Neuron (in vitro differentiated cells): ENCODE measurements at regions not wholly inside any gene's neighbourhood (a gene's known extent, or its start where the extent isn't known, plus 50 kb on each side); places are given as distances from the start of the nearest gene placed in this dataset.
A peak's percentile ranks its signal among the peaks of the same experiment; 100 is the strongest.

Experiments used
- H2AFZ ChIP-seq: one replicate; pipeline ENCODE4 v1.6.1; 2013; ENCODE audit warnings: low read depth, mild to moderate bottlenecking, inconsistent platforms, low read length, moderate library complexity
- H3K27me3 ChIP-seq: one replicate; pipeline ENCODE4 v1.6.1; 2013; ENCODE audit warnings: low read length; ENCODE audit not compliant: insufficient read depth
- H3K36me3 ChIP-seq: one replicate; pipeline ENCODE4 v1.6.1; 2013; ENCODE audit warnings: low read length; ENCODE audit not compliant: insufficient read depth
- H3K4me1 ChIP-seq: one replicate; pipeline ENCODE4 v1.6.1; 2013; ENCODE audit warnings: low read length; ENCODE audit not compliant: insufficient read depth
- H3K4me3 ChIP-seq: 2 replicates; pipeline ENCODE4 v1.5.1; 2013; ENCODE audit warnings: mild to moderate bottlenecking, low read length, moderate library complexity
- H3K9me3 ChIP-seq: one replicate; pipeline ENCODE4 v1.6.1; 2013; ENCODE audit warnings: low read length

GRCh38 chr1:98086796-98087441 is 166.1 kb upstream of the DPYD start:
- no peak overlapping the region for H3K4me3 ChIP-seq
- no peaks in the 10 kb centered on the region for H3K9me3 ChIP-seq
- no peaks in the 10 kb centered on the region for H3K36me3 ChIP-seq

GRCh38 chr1:98086156-98086555 is 165.3 kb upstream of the DPYD start:
- Histone ChIP-seq H3K4me3 (no peak overlapping the region), H3K9me3 (no peaks in the 10 kb centered on the region), H3K4me1 (peaks cover 7% of the 10 kb centered on the region), H3K27me3 (no peaks in the 10 kb centered on the region), H2AFZ (no peak overlapping the region), H3K36me3 (no peaks in the 10 kb centered on the region)

More at GRCh38 chr1:98086796-98087441, 166.1 kb upstream of the DPYD start:
- peak overlapping the region; percentile 84 for H2AFZ ChIP-seq
- H3K4me1 ChIP-seq = peaks cover 7% of the 10 kb centered on the region
- no peaks in the 10 kb centered on the region for H3K27me3 ChIP-seq

DNA sequence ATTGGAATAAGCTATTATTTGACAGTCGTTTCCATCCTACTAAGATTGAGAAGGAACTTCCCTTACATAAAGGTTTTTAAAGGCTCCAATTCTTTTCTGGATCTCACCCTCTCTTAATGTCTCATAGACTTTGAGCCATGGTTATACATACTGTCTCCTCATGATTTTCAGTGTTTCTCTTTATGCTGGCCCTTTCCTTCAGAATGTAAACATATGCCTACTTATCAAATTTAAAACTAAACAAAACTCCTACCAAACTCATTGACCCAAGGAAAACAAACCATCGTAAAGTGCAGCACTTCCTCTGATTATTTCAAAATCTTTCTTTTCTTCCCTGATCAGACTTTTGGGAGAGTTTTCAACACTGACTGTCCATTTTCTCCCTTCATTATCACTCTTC is 163.4 kb upstream of the DPYD start:
- Histone ChIP-seq H3K9me3 (no peaks in the 10 kb centered on the region), H3K27me3 (no peaks in the 10 kb centered on the region), H3K4me3 (no peak overlapping the region), H3K36me3 (no peaks in the 10 kb centered on the region), H2AFZ (no peak overlapping the region), H3K4me1 (peaks cover 7% of the 10 kb centered on the region)

DNA sequence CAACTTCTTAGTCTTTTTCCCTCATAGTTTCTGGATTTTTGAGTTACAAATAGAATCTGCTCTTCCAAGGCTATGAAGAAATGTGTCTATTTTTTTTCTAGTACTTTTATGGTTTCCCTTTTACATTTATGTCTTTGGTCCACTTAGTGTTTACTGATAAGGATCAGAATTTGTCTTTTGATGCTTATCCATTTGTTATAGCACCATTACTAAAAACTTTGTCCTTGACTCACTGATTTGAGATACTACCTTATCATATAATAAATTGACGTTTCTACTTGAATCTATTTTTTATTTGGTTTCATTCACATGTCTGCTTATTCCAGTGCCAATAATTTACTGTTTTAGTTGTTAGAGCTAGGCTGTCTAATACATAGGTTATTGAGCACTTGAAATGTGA is 161.1 kb upstream of the DPYD start:
- no peaks in the 10 kb centered on the region for H3K9me3 ChIP-seq
- H2AFZ ChIP-seq = no peak overlapping the region
- no peaks in the 10 kb centered on the region for H3K36me3 ChIP-seq
- H3K4me3 ChIP-seq = no peak overlapping the region
- H3K4me1 ChIP-seq = peaks cover under 1% of the 10 kb centered on the region
- H3K27me3 ChIP-seq = no peaks in the 10 kb centered on the region

- Histone ChIP-seq H2AFZ (no peak overlapping the region), H3K27me3 (no peaks in the 10 kb centered on the region), H3K36me3 (no peaks in the 10 kb centered on the region), H3K4me3 (no peak overlapping the region), H3K4me1 (no peaks in the 10 kb centered on the region), H3K9me3 (no peaks in the 10 kb centered on the region)
Observed at GRCh38 chr1:98078596-98078995, 157.8 kb upstream of the DPYD start.

DNA sequence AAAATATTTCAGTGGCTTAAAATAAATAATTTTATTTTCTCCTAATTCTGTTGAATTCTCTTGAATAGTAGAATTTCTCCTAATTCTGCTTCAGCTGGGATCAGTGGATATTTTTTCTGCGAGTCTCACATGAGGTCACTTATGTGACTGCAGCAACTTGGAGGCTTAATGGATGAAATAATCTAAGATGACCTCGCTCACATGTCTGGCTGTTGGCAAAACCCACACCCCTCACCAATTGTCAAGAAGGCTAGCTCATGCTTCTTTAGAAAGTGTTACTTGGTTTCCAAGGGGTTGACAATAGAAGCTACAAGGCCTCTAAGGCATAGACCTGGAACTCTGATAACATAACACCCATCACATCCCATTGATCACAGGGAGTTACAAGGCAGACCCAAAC is 156.9 kb upstream of the DPYD start:
- Histone ChIP-seq H3K9me3 (no peaks in the 10 kb centered on the region), H3K27me3 (no peaks in the 10 kb centered on the region), H3K36me3 (no peaks in the 10 kb centered on the region), H3K4me3 (no peak overlapping the region), H3K4me1 (no peaks in the 10 kb centered on the region), H2AFZ (no peak overlapping the region)

DNA sequence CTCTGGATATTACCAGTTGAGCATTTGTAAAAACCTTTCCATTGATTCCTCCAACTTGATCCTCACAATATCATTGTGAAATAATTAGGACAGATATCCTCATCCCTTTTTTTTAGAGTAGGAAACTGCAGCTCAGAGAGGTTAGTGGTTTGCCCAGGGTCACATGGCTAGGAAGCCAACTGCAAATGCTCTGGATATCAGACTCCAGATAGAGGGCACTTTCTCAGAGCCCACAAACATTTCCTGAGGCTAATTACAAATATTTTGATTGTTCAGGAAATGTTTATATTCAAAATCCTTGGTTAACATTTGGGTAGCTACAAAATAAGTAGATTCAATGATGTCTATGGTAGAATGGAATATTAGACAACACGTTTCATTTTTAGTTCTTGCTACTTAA is 154.8 kb upstream of the DPYD start:
- Histone ChIP-seq H2AFZ (no peak overlapping the region), H3K9me3 (no peaks in the 10 kb centered on the region), H3K4me1 (no peaks in the 10 kb centered on the region), H3K36me3 (no peaks in the 10 kb centered on the region), H3K27me3 (no peaks in the 10 kb centered on the region), H3K4me3 (no peak overlapping the region)

GRCh38 chr1:98073823-98074222 is 153.0 kb upstream of the DPYD start:
- Histone ChIP-seq H3K4me1 (no peaks in the 10 kb centered on the region), H3K36me3 (no peaks in the 10 kb centered on the region), H3K27me3 (no peaks in the 10 kb centered on the region), H3K4me3 (no peak overlapping the region), H3K9me3 (no peaks in the 10 kb centered on the region), H2AFZ (no peak overlapping the region)

GRCh38 chr1:98073106-98073505 is 152.3 kb upstream of the DPYD start:
- Histone ChIP-seq H3K36me3 (no peaks in the 10 kb centered on the region), H3K27me3 (no peaks in the 10 kb centered on the region), H3K4me3 (no peak overlapping the region), H2AFZ (no peak overlapping the region), H3K4me1 (no peaks in the 10 kb centered on the region), H3K9me3 (no peaks in the 10 kb centered on the region)

DNA sequence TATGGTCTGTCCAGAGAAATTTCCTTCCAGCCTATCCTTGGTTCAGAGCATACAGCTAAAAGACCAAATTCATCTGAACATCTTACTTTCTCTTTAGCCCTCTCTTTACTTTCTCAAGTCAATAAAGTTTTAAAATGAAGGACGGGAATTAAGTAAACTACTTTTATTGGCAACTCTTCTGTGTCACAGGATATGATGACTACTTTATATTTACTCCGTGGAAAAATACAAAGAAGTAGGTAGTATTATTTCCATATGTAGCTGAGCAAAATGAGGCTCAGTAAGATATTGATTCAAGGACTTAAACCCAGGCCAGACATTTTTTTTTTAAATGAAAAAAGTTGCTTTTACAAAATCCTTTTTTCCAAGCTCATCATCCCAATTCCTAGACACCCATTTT is 151.2 kb upstream of the DPYD start:
- H3K4me3 ChIP-seq = no peak overlapping the region
- H3K27me3 ChIP-seq = no peaks in the 10 kb centered on the region
- no peak overlapping the region for H2AFZ ChIP-seq
- H3K4me1 ChIP-seq = no peaks in the 10 kb centered on the region
- H3K9me3 ChIP-seq = no peaks in the 10 kb centered on the region
- H3K36me3 ChIP-seq = no peaks in the 10 kb centered on the region

DNA sequence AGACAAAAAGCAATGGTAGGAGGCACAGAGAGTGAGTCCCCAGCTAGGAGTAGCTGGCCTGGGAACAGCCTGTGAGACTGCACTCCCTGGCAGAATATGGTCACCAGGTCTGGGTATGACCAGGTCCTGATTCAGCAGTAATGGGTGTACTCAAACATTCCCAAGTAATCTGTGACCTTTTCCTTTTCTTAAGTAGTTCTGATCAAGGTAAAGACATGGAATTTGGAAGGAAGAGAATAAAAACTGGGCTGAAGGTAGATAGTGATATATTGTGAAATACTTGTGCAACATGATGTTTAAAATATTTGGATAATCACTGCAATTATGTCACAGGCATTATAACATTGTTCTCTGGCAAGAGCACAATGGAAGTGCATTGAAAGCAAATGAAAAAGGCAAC is 147.2 kb upstream of the DPYD start:
- Histone ChIP-seq H3K9me3 (no peaks in the 10 kb centered on the region), H2AFZ (no peak overlapping the region), H3K4me1 (no peaks in the 10 kb centered on the region), H3K4me3 (no peak overlapping the region), H3K36me3 (no peaks in the 10 kb centered on the region), H3K27me3 (no peaks in the 10 kb centered on the region)

DNA sequence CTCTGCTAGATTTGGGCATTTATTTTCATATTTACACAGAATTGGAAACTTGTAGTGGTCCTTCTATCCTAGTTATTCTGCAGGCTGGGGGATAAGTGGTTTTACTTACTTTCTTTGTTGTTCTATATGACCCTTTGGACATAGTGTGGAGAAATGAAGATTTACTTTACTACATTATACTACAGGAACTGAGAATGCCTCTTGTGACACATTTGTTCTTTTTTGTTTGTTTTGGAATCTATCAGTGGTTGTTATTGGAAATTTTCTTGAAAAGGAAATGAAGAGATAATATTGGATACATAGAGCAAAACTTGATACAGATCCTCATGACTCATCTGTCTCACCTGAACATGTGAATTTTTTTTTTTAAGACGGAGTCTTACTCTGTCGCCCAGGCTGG is 146.1 kb upstream of the DPYD start:
- no peak overlapping the region for H2AFZ ChIP-seq
- no peaks in the 10 kb centered on the region for H3K36me3 ChIP-seq
- H3K4me3 ChIP-seq = no peak overlapping the region
- H3K9me3 ChIP-seq = no peaks in the 10 kb centered on the region
- H3K27me3 ChIP-seq = no peaks in the 10 kb centered on the region
- H3K4me1 ChIP-seq = no peaks in the 10 kb centered on the region

DNA sequence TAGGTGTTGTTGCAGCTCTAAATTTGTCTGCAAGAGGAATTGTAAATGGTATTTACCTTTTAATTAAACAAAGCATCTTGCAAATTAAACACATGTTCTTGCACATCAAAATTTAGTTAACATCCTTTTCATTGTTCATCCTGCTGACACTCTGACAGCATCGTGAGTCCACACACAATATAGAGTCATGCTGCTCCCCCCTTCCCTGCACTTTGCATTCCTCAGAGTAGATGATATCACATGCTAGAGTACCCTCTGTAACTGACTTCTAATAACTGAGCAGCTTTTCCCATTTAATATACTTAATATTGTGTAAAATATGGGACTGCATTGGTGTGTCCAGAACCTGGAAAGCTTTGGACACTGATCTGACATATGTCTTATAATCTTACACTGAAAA is 138.8 kb upstream of the DPYD start:
- Histone ChIP-seq H3K27me3 (no peaks in the 10 kb centered on the region), H3K4me1 (peaks cover 6% of the 10 kb centered on the region), H3K4me3 (no peak overlapping the region), H2AFZ (no peak overlapping the region), H3K9me3 (no peaks in the 10 kb centered on the region), H3K36me3 (no peaks in the 10 kb centered on the region)

DNA sequence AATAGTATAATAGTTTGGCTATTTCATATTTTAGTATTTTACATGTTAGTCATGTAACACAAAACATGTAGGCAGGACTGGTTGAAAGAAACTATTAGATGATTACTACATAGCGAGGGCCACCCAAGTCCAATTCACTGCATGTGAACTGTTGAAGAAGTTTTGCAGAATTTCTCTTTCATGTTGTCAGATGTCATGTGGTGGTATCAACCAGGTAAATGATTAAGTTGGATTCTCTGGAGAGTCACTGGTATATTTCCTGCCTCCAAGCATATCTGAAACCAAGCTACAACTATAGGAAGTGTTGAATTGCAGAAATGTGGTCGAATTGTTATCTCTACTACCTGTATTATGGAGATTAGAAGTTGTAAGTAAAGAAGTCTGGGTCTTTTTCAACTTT is 137.8 kb upstream of the DPYD start:
- Histone ChIP-seq H3K4me1 (peaks cover 6% of the 10 kb centered on the region), H3K36me3 (no peaks in the 10 kb centered on the region), H3K9me3 (no peaks in the 10 kb centered on the region), H3K4me3 (no peak overlapping the region), H3K27me3 (no peaks in the 10 kb centered on the region), H2AFZ (no peak overlapping the region)
